H1 (cell line): ENCODE measurements at regions not wholly inside any gene's neighbourhood (a gene's known extent, or its start where the extent isn't known, plus 50 kb on each side); places are given as distances from the start of the nearest gene placed in this dataset.

Source experiments
- CEBPB ChIP-seq: IDR thresholded peaks from 2 replicates; pipeline ENCODE4 v1.6.1; 2012; ENCODE audit warnings: low read depth, low read length
- CTCF ChIP-seq, 3 experiments: IDR thresholded peaks; 1 replicate in 2 of 3; 2 replicates in 1 of 3; pipeline versions ENCODE4 v1.5.1 to v1.6.1; 2011; ENCODE audit warnings: low read length in 3 of 3, mild to moderate bottlenecking in 3 of 3, inconsistent platforms in 2 of 3, low read depth in 1 of 3, moderate library complexity in 1 of 3; ENCODE audit not compliant: insufficient read depth in 1 of 3; ENCODE audit errors: control extremely low read depth in 1 of 3
- EP300 ChIP-seq, 2 experiments: IDR thresholded peaks; 1 replicate in 1 of 2; 2 replicates in 1 of 2; pipeline ENCODE4 v1.6.1; 2011 to 2012; ENCODE audit warnings: low read depth in 2 of 2, low read length in 2 of 2, mild to moderate bottlenecking in 2 of 2, borderline replicate concordance in 1 of 2, inconsistent platforms in 1 of 2, moderate library complexity in 1 of 2
- EZH2 ChIP-seq: fragments of 200-600 bp; sonication (generic); IDR thresholded peaks from 2 replicates; pipeline ENCODE4 v1.7.1; 2012; ENCODE audit warnings: low read depth, mild to moderate bottlenecking, moderate library complexity, low read length, inconsistent platforms; ENCODE audit not compliant: severe bottlenecking
- HDAC6 ChIP-seq: IDR thresholded peaks from one replicate; pipeline ENCODE4 v1.7.1; 2012; ENCODE audit warnings: low read depth, mild to moderate bottlenecking, inconsistent platforms, low read length, moderate library complexity
- POLR2A ChIP-seq, 2 experiments: IDR thresholded peaks; 1 replicate in 1 of 2; 2 replicates in 1 of 2; pipeline ENCODE4 v1.6.1; 2011; ENCODE audit warnings: low read depth in 2 of 2, low read length in 2 of 2, mild to moderate bottlenecking in 2 of 2; ENCODE audit errors: control extremely low read depth in 1 of 2
- POLR2AphosphoS5 ChIP-seq: IDR thresholded peaks from 2 replicates; pipeline ENCODE4 v1.6.1; 2011; ENCODE audit warnings: low read depth, low read length
- RXRA ChIP-seq: IDR thresholded peaks from 2 replicates; pipeline ENCODE4 v1.6.1; 2011; ENCODE audit warnings: low read depth, mild to moderate bottlenecking, low read length, moderate library complexity; ENCODE audit not compliant: insufficient read depth
- TCF12 ChIP-seq: IDR thresholded peaks from 2 replicates; pipeline ENCODE4 v1.6.1; 2011; ENCODE audit warnings: low read depth, mild to moderate bottlenecking, low read length
- USF2 ChIP-seq: IDR thresholded peaks from 2 replicates; pipeline ENCODE4 v1.6.1; 2011; ENCODE audit warnings: low read length, improper control_type of control experiment

- TF ChIP-seq CTCF (IDR thresholded peaks at IDR 0.05; ENCODE audit: control extremely low read depth in 1 of 3, insufficient read depth in 1 of 3, low read depth in 1 of 3, low read length in 3 of 3) (no peak), EZH2 (no peak), RXRA (no peak), EP300 (IDR thresholded peaks at IDR 0.05; ENCODE audit: borderline replicate concordance in 1 of 2, low read depth in 2 of 2, low read length in 2 of 2) (no peak), POLR2A (IDR thresholded peaks at IDR 0.05; ENCODE audit: control extremely low read depth in 1 of 2, low read depth in 2 of 2, low read length in 2 of 2) (no peak), HDAC6 (no peak), USF2 (no peak), POLR2AphosphoS5 (no peak), CEBPB (no peak), TCF12 (no peak)
These were observed 590.8 kb downstream of the SOX6 start for GRCh38 chr11:15765530-15765929.
